GM12892 (cell line): ENCODE measurements at regions not wholly inside any gene's neighbourhood (a gene's known extent, or its start where the extent isn't known, plus 50 kb on each side); places are given as distances from the start of the nearest gene placed in this dataset.

Experiments
- DNase-seq: peaks from one replicate; pipeline ENCODE4 v3.0.0; 2011; ENCODE audit not compliant: insufficient read length
- FAIRE-seq: peaks from 2 replicates; lab custom pipeline; 2011; peaks lifted over from hg19 to GRCh38; lab: Jason Lieb, UNC
- POLR2A ChIP-seq: IDR thresholded peaks from 2 replicates; pipeline ENCODE4 v1.6.1; 2011; ENCODE audit warnings: low read depth, low read length, control low read depth
- POLR2AphosphoS5 ChIP-seq: IDR thresholded peaks from 2 replicates; pipeline ENCODE4 v1.6.1; 2011; ENCODE audit warnings: low read depth, low read length, control low read depth
- TAF1 ChIP-seq: IDR thresholded peaks from 2 replicates; pipeline ENCODE4 v1.6.1; 2011; ENCODE audit warnings: low read depth, mild to moderate bottlenecking, control low read depth, low read length, borderline replicate concordance

GRCh38 chr5:167701051-167701450, 590.4 kb upstream of the WWC1 start:
- DNase-seq (no peak), FAIRE-seq (no peak)
- TF ChIP-seq POLR2A = no peak
- no peak for TF ChIP-seq POLR2AphosphoS5
- no peak for TF ChIP-seq TAF1

- DNase-seq = no peak
- no peak for FAIRE-seq
- TF ChIP-seq POLR2AphosphoS5 (no peak), POLR2A (no peak)
Observed at GRCh38 chr5:167702014-167702413, 589.4 kb upstream of the WWC1 start.

- TF ChIP-seq TAF1 (no peak), POLR2A (no peak), POLR2AphosphoS5 (no peak)
- no peak for DNase-seq
- no peak for FAIRE-seq
Observed at GRCh38 chr5:167708449-167708848, 583.0 kb upstream of the WWC1 start.

GRCh38 chr5:167709625-167710024, 581.8 kb upstream of the WWC1 start:
- FAIRE-seq = peak; percentile 48
- TF ChIP-seq TAF1 = no peak
- TF ChIP-seq POLR2AphosphoS5 = no peak
- TF ChIP-seq POLR2A = no peak
- DNase-seq = no peak

- FAIRE-seq (no peak), DNase-seq (no peak)
- no peak for TF ChIP-seq POLR2AphosphoS5
- TF ChIP-seq POLR2A = no peak
- no peak for TF ChIP-seq TAF1
Observed at GRCh38 chr5:167710444-167711073, 580.9 kb upstream of the WWC1 start.

- TF ChIP-seq TAF1 = no peak
- TF ChIP-seq POLR2AphosphoS5 = no peak
- no peak for TF ChIP-seq POLR2A
- FAIRE-seq (no peak), DNase-seq (no peak)
Observed at GRCh38 chr5:167712986-167713585, 578.4 kb upstream of the WWC1 start.

- DNase-seq = no peak
- no peak for FAIRE-seq
- TF ChIP-seq POLR2A = no peak
- no peak for TF ChIP-seq TAF1
- no peak for TF ChIP-seq POLR2AphosphoS5
Observed at GRCh38 chr5:167713896-167714295, 577.5 kb upstream of the WWC1 start.

GRCh38 chr5:167716126-167716775, 575.2 kb upstream of the WWC1 start:
- FAIRE-seq = no peak
- no peak for DNase-seq
- TF ChIP-seq POLR2AphosphoS5 = no peak
- TF ChIP-seq POLR2A = no peak
- TF ChIP-seq TAF1 = no peak

- FAIRE-seq (no peak), DNase-seq (no peak)
- TF ChIP-seq POLR2AphosphoS5 = no peak
- TF ChIP-seq POLR2A = no peak
- TF ChIP-seq TAF1 = no peak
Observed at GRCh38 chr5:167720259-167720658, 571.2 kb upstream of the WWC1 start.

- no peak for FAIRE-seq
- no peak for TF ChIP-seq POLR2A
- TF ChIP-seq POLR2AphosphoS5 = no peak
- TF ChIP-seq TAF1 = no peak
- no peak for DNase-seq
Observed at GRCh38 chr5:167720676-167721260, 570.7 kb upstream of the WWC1 start.

- DNase-seq (no peak), FAIRE-seq (no peak)
- TF ChIP-seq POLR2A = no peak
- TF ChIP-seq TAF1 = no peak
- no peak for TF ChIP-seq POLR2AphosphoS5
Observed at GRCh38 chr5:167721926-167722440, 569.5 kb upstream of the WWC1 start.

GRCh38 chr5:167723254-167723871, 568.1 kb upstream of the WWC1 start:
- FAIRE-seq (peak; percentile 94), DNase-seq (peak; percentile 25)
- TF ChIP-seq POLR2AphosphoS5 (no peak), POLR2A (no peak), TAF1 (no peak)

- FAIRE-seq (no peak), DNase-seq (no peak)
- TF ChIP-seq TAF1 (no peak), POLR2AphosphoS5 (no peak), POLR2A (no peak)
Observed at GRCh38 chr5:167725264-167725663, 566.2 kb upstream of the WWC1 start.
